ENCODE measurements at regions not wholly inside any gene's neighbourhood (a gene's known extent, or its start where the extent isn't known, plus 50 kb on each side); places are given as distances from the start of the nearest gene placed in this dataset.

- Mint-ChIP-seq H3K27ac (ENCODE audit: low read depth, unreplicated experiment) (no peak overlapping the region), H3K9me3 (ENCODE audit: unreplicated experiment) (no peaks in the 10 kb centered on the region), H3K4me1 (ENCODE audit: insufficient read depth, unreplicated experiment) (no peaks in the 10 kb centered on the region), H3K4me3 (ENCODE audit: unreplicated experiment) (no peak overlapping the region), H3K36me3 (ENCODE audit: insufficient read depth, unreplicated experiment) (no peaks in the 10 kb centered on the region), H3K27me3 (ENCODE audit: insufficient read depth, unreplicated experiment) (no peaks in the 10 kb centered on the region)
- DNase-seq (ENCODE audit: unreplicated experiment), result no peak
- no TSS peak for BruUV-seq (replicated peaks)
- POLR2A ChIA-PET, result no interaction called here
- TF ChIP-seq CTCF (IDR thresholded peaks at IDR 0.05; ENCODE audit: unreplicated experiment), result no peak
- CTCF ChIA-PET, result no interaction called here
- intact Hi-C loops (cut with micrococcal nuclease), result no loop called here
Observed at GRCh38 chr3:20870106-20870899, 684.3 kb upstream of the SGO1 start.

- DNase-seq (ENCODE audit: unreplicated experiment), result no peak
- POLR2A ChIA-PET, result no interaction called here
- Mint-ChIP-seq H3K27me3 (ENCODE audit: insufficient read depth, unreplicated experiment) (no peaks in the 10 kb centered on the region), H3K36me3 (ENCODE audit: insufficient read depth, unreplicated experiment) (no peaks in the 10 kb centered on the region), H3K4me3 (ENCODE audit: unreplicated experiment) (no peak overlapping the region), H3K9me3 (ENCODE audit: unreplicated experiment) (peaks cover 11% of the 10 kb centered on the region), H3K27ac (ENCODE audit: low read depth, unreplicated experiment) (no peak overlapping the region), H3K4me1 (ENCODE audit: insufficient read depth, unreplicated experiment) (no peaks in the 10 kb centered on the region)
- intact Hi-C loops (cut with micrococcal nuclease), result no loop called here
- CTCF ChIA-PET, result no interaction called here
- TF ChIP-seq CTCF (IDR thresholded peaks at IDR 0.05; ENCODE audit: unreplicated experiment), result no peak
- no TSS peak for BruUV-seq (replicated peaks)
Observed at GRCh38 chr3:20865803-20866202, 679.8 kb upstream of the SGO1 start.

- no peak for TF ChIP-seq CTCF (IDR thresholded peaks at IDR 0.05; ENCODE audit: unreplicated experiment)
- BruUV-seq (replicated peaks), result no TSS peak
- H3K9me3 Mint-ChIP-seq (ENCODE audit: unreplicated experiment), result peaks cover 11% of the 10 kb centered on the region
- no peak overlapping the region for H3K27ac Mint-ChIP-seq (ENCODE audit: low read depth, unreplicated experiment)
- DNase-seq (ENCODE audit: unreplicated experiment), result no peak
- intact Hi-C loops (cut with micrococcal nuclease), result no loop called here
- H3K36me3 Mint-ChIP-seq (ENCODE audit: insufficient read depth, unreplicated experiment), result no peaks in the 10 kb centered on the region
- no peak overlapping the region for H3K4me3 Mint-ChIP-seq (ENCODE audit: unreplicated experiment)
- ChIA-PET POLR2A (no interaction called here), CTCF (no interaction called here)
- no peaks in the 10 kb centered on the region for H3K27me3 Mint-ChIP-seq (ENCODE audit: insufficient read depth, unreplicated experiment)
- H3K4me1 Mint-ChIP-seq (ENCODE audit: insufficient read depth, unreplicated experiment), result no peaks in the 10 kb centered on the region
Observed at GRCh38 chr3:20861454-20861853, 675.4 kb upstream of the SGO1 start.

- POLR2A ChIA-PET, result interaction anchor here (0.6 to 0.9 kb wide), 2 partner anchors 372 to 1122 kb away, joined by 3 to 4 read pairs; no protein-coding TSS in a partner anchor
- intact Hi-C loops (cut with micrococcal nuclease), result no loop called here
- no peak for DNase-seq (ENCODE audit: unreplicated experiment)
Observed at GRCh38 chr3:20857636-20858035, 671.6 kb upstream of the SGO1 start.

More at GRCh38 chr3:20857636-20858035, 671.6 kb upstream of the SGO1 start:
- no peak for TF ChIP-seq CTCF (IDR thresholded peaks at IDR 0.05; ENCODE audit: unreplicated experiment)
- Mint-ChIP-seq H3K9me3 (ENCODE audit: unreplicated experiment) (no peaks in the 10 kb centered on the region), H3K4me1 (ENCODE audit: insufficient read depth, unreplicated experiment) (no peaks in the 10 kb centered on the region), H3K27ac (ENCODE audit: low read depth, unreplicated experiment) (no peak overlapping the region), H3K27me3 (ENCODE audit: insufficient read depth, unreplicated experiment) (no peaks in the 10 kb centered on the region), H3K36me3 (ENCODE audit: insufficient read depth, unreplicated experiment) (no peaks in the 10 kb centered on the region), H3K4me3 (ENCODE audit: unreplicated experiment) (no peak overlapping the region)
- CTCF ChIA-PET, result interaction anchor here (0.9 kb wide), 1 partner anchor 10 kb away, joined by 4 read pairs; no protein-coding TSS in a partner anchor
- no TSS peak for BruUV-seq (replicated peaks)
